HG03469 (cell line): ENCODE measurements at regions not wholly inside any gene's neighbourhood (a gene's known extent, or its start where the extent isn't known, plus 50 kb on each side); places are given as distances from the start of the nearest gene placed in this dataset.

Experiments
- ATAC-seq: cut with Tn5 transposase; IDR thresholded peaks from one replicate; pipeline ENCODE4 v1.9.1; 2021; ENCODE audit warnings: mild to moderate bottlenecking, moderate library complexity, moderate number of reproducible peaks; ENCODE audit not compliant: unreplicated experiment

DNA sequence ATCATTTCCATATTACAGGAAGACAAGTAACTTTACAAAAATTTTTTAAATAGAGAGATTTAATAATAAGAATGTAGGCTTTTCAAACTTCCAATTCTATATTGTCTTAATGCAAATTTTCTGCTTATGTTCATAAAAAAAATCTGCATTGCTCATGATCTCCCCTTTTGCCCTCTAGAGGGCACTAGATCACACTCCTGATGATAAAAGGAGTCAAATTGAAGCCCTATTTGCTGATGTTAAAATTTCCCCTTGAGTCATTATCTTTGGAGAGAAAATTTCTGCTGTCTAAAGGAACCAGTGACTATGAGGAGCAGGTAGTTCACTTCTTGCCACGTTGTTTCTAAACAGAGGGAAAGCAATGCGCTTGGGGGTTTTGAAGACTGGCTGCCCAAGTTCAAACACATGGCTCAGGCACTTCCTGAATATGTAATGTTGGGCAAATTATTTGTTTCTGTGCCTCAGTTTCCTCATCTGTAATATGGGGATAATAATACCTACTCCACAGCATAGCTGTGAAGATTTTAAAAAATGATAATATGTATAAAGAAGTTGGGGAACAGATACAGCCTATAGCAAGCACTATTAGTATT is 874.2 kb downstream of the TFAP2A start:
- peak; percentile 69 for ATAC-seq

DNA sequence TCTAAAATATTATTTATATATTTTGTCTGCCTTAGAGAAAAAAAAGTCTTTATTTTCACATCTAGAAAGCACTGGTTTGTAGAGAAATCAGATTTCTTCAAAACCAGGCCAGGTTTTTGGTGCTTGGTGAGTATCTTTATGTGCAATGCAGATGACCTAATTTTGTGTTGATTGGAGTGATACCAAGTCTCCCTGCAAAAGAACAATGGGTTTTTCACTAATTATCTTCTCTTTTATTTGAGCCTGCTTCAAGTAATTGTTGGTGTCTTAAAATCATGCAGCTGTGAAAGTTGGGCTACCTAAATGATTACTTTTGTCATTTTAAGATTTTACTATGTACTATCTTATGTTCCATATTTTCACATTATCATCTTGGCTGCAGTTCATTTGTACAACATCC is 874.7 kb downstream of the TFAP2A start:
- ATAC-seq = no peak

DNA sequence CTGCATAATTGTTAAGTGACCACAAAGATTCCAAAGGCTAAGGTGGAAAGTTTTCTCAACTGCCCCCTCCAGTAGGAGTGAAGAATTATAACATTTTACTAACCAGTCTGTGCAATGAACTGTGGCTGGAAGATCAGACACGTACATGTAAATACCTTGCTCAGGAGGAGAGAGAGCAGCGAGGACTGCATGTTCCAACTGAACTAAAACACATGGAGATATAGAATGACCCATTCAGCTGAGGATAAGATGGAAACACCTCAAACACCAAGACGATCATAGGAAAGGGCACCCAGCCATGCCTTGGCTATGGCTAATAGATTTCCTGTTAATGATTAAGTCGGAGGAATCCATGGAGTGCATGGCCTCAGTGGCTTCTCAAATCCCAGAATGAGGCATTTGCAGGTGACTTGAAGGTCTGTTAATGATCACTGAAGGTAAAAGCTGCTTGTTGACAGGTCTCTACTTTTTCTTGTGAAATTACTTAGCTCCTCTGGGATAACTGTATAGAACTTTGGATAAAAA is 875.6 kb downstream of the TFAP2A start:
- no peak for ATAC-seq

DNA sequence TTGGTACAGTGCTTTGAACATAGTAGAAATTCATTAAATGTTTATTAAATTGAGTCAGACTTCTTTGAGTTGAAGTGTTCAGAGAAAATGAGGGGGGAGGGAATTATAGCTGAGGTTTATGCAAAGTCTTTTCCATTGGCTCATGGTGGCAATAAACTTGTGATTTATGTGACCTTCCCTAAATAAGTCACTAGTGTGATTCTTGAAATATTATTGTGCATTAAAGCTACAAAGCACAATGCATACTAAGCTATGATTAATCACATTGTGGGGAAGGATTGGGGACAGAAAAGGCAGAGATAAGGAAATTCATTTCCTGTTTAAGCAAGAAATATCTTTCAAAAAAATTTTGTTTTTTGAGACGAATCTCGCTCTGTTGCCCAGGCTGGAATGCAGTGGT is 877.5 kb downstream of the TFAP2A start:
- no peak for ATAC-seq

DNA sequence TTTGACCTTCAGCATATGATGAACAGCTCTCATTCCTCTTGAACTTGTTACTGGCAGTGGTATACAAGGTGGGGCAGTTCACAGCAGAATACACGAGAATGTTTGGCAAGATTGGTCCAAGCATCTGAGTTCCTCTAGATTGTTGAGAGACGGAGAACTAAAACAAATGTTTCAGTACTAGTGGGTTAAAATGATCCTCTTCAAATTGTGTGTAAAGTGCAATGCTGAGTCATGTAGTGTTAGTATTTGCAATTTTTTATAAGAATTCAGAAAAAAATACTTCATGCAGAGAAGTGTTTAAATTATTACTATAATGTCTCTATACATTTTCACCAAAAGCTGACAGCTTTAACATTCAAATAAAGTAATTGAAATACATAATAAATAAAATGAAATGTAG is 879.8 kb downstream of the TFAP2A start:
- ATAC-seq = no peak

DNA sequence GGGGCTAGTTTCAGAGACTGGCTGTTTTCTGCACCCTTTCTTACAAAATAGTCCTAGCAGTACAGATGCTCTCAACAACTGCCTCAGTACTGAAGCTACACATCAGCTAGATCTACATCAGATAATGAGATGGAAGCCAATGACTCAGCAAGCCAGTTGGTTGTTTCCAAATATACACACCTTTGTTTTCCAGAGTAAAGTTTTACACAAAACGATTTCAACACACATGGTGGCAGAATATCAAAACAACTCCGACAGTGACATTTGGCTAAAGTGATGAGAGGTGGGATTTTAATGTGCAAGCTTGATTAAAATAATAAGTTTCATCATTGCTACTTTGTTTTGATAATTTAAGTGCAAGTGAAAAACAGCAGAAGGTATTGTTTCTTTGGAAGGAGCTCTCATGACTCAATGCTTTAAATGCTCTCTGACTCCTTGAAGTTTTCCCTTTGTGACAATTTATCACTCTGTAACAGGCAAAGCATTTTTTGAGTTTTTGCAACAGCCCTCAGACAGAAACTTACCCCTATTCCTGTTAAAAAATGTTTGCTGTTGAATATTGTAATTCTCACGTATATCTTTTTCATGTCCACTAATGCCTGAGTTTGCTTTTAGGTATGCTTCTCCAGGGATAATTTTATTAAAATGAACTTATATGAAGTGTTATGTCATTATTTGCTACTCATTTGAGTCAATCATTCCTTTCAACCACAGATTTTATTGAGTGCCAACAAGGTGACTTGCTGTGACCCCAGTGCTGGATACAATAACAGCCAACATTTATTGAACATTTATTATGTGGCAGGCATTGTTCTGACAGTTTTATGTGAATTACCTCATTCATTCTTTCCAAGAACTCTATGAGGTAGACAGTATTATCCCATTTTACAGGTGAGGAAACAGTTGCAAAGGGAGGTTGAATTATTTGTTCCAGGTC is 882.0 kb downstream of the TFAP2A start:
- no peak for ATAC-seq

DNA sequence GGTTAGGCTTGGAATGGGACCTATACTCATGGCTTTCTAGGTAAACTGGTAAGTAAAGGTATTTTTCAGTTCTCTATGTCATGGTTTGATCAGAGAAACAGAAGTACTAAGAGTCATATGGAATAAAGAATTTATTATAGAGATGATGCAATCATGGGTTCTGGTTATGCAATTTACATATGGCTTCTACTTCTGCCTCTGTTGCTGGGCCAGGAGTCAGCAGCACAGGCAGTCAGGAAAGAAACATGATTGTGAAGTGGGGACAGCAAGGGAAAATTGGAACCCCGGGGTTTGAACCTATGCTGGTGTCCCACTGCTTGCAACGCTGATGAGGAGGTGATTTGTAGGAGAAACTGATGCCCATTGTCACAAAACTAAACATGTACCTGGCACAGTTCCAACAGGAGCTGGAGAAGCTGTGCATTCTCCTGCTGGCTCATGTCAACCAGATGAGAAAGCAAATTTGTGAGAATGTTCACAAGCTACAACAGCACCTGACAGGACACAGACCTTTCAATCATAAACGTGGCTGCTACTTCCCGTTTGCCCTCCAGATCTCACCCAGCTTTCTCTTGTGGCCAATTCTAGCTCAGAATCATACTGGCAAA is 887.1 kb downstream of the TFAP2A start:
- ATAC-seq = no peak

DNA sequence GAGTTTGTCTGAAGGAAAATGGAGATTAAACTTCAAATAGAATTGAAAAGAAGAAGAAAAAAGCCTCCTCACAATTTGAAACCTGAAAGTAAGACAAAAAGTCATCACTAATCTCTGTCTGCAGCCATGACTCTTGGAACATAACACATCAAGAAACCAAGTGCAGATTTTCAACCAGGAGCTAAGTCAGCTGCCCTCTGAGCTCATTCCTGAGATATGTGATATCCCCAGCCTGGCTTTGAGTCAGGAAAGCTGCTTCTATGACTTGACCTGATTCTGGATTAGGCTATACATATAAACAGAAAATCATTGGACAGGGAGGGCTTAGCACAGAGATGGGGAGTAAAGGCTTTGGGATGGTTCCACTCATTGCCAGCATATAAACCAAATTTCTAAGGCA is 891.4 kb downstream of the TFAP2A start:
- no peak for ATAC-seq

DNA sequence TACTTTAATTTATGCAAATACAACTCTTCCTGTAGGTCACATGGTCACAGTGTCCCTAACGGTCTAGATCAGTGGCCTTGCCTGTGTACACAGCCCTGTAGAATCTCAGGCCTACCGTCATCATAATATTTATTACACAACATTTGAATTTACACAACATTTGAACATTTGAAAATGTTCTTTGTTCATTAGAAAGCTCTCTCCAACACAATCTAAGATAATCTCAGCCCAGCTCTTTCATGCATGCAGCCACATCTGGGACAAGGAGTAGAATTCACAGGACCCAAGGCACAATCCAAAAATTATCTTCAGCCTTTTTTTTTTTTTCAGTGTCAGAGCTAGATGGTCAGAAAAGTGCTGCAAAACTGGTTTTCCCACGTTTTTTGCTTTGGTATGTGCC is 892.8 kb downstream of the TFAP2A start:
- no peak for ATAC-seq

DNA sequence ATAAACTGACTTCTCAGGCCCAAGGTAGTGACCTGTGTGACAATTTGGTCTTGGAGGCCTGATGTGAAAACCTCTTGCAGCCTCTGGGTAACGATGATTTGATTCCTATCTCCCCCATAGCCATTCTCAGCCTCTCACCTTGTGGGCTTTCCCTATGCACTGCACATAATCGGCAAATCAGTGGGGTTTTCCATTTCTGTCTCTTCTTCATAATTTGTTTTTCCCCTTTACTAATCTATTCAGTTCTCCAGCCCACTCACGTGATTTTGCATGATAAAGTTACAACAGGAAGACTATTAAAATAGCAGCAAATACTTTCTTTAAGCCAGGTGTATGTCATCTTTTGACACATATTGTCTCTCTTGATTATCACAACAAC is 893.7 kb downstream of the TFAP2A start:
- no peak for ATAC-seq

DNA sequence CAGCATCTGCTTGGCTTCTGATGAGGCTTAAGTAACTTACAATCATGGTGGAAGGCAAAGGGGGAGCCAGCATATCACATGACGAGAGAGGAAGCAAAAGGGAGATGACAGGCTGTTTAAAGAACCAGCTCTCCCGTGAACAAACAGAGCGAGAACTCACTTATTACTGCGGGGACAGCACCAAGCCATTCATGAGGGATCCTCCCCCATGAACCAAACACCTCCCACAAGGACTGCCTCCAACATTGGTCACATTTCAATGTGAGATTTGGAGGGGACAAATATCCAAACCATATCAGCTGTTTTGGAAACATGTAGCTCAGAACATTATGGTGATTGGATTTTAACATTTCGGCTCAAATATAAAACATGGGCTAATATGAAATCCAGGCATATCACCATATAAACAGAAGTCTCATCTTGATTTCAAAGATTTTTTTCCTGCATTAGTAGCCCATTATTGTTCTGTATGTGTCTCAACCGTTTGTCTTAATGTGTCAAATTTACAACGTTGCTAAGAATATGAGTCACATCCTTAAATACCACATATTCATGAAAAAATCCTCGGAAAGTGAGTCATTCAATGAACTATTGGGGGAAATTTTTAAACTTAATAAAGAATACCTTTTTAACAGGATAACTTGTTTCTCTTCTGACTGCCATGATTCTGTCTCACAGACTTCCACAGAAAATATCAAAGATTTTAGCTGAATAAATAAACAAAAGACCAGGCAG is 894.3 kb downstream of the TFAP2A start:
- ATAC-seq = no peak

DNA sequence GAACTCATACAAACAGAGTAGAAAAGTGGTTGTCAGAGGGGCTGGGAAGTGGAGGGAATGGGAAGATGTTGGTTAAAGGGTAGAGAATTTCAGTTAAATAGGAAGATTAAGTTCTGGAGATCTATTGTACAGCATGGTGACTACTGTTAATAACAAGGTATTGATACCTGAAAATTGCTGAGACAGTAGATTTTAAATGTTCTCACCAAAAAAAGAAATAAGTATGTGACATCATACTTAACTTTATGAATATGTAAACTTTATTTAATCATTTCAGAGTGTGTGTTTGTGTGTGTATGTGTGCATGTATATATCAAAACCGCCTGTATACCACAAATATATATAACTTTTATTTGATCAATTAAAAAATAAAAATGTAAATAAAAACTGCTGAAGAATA is 896.4 kb downstream of the TFAP2A start:
- no peak for ATAC-seq

DNA sequence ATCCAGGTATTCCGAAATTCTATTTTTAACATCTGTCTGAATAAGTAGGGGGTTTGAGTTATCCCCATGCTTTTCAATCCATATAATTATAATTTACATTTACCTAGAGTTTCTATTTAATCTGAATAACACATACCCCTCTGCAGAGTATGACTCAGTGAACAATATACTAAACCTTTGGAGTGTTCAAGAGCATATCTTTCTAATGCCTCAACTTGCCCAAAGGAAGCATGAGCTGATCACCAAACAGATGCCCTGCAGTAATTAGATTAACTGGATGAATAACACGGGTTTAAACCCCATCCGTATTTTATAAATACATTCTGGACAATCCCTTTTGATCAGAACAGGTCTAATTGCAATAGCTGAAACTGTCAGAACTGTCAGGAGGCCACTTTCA is 897.1 kb downstream of the TFAP2A start:
- no peak for ATAC-seq

DNA sequence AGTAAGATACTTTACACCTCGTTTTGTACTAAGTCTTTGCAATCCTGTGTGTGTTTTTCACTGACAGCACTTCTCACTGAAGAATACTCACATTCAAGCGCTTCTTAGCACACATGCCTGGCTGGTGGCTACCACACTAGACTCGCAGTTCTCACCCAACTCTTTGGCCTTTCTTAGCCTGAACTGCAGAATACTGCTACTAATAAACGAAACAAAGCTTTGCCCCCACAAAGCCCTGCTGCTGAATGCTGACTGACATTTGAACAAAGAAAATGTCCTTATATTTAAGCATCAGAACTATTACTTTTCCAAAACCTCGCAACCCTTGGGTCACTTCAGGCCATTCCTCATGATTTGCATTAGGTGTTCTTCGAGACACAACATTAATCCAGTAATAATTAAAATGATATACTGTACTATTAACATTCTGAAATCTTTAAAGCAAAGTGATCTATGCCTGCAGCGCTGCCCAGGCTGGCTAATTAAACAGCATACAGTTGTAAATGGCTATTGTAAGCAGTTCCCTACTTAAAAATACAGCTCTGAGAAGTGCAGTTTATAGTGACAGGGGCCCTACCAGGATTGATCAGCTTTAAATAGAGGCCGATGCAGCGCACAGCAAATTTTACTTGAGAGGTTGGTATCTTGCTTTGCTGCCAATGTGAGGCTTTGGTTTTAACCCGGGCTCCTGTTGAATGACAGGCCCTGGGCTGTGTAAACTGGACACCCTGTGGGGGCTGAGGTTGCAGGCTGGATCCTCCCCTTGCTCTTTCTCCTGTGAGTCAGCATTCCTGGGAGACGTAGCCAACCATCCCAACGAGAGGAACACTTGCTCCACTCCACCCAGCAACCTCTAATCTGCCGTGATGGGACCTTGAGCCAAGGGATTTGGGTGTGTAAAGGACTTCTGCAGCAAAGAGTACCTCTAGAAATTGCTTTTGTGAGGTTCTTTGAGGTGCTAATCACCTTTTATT is 899.0 kb downstream of the TFAP2A start:
- no peak for ATAC-seq

DNA sequence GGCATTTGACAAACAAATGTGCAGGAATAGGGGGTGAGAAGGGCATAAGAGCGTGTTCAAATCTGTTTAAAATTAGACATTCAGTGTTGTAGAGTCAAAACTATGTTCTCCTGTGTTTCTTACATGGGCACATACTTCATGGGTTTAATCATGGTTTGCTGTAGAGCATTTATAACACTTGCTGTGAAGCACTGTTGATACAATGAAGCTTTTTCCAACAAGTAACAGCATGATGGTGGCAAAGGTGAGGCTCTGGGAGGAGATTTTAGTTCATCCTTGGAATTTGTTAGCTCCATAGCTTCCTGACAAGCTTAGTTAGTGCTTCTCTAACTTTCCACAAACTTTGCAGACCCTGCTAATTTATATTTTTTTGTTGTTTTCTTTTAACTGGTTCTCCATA is 900.7 kb downstream of the TFAP2A start:
- ATAC-seq = no peak

DNA sequence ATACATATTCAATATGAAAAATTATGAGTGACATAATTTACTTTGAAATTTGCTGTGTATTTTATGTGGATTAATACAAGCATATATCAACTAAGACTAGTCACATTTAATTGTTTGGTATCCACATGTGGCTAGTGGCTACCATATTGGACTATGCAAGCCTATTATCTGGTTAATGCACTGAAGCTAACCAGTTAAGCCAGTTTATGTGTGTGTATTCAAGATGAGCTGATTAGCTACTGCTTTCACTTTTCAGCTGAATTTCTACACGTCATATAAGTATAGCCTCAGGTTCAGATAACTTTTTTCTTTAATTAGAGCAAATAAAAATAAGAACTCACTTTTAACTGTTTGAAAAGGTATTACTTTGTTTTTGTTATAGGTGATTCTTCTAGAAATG is 903.7 kb downstream of the TFAP2A start:
- no peak for ATAC-seq

DNA sequence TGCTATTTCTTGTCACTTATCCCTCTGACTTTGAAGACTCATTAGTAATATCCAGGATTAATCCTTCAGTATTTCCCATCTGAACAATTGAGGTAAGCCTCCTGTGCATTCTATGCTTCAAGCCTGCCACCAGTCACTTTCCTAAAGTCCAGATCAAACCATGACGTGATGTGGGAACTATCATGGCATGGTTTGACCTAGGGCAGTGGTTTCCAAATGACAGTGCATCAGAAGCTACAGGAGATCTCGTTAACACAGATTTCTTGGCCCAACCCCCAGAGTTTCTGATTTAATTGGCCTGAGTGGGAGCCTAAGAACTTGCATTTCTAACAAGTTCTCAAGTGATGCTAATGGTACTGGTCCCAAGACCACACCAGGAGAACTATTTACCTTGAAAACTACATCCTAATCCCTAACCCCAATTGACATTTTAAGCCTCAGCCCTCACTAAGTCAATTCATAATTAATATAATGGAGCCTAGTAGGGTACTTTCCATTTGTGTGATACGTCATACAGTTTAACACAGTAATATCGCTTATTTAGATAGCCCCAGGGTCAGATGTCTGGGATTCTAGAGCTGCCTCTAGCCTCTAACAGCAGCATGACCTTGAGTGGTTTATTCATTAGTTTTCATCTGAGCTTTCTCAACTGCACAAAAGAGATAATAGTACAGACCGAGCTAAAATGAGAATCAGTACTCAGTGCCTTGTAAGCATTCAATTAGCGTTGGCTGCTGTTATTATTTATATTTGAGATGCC is 907.6 kb downstream of the TFAP2A start:
- no peak for ATAC-seq

DNA sequence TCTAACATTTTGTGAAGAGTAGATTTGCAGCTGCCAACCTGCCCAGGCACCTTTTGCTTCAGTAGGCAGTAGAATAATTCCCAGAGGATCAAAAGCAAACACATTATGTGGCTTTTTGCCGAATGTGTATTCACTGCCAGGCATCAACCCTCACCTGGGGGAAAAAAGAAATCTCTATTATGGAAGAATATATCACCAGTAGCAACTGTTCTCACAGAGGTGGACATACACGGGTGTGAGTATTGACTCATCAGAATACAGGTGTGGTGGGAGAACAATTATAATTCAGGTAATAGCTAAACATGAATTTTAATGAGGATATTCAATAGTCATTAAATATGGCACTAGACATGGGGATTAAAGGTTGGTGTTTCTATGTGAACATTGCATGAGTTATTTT is 910.7 kb downstream of the TFAP2A start:
- no peak for ATAC-seq

DNA sequence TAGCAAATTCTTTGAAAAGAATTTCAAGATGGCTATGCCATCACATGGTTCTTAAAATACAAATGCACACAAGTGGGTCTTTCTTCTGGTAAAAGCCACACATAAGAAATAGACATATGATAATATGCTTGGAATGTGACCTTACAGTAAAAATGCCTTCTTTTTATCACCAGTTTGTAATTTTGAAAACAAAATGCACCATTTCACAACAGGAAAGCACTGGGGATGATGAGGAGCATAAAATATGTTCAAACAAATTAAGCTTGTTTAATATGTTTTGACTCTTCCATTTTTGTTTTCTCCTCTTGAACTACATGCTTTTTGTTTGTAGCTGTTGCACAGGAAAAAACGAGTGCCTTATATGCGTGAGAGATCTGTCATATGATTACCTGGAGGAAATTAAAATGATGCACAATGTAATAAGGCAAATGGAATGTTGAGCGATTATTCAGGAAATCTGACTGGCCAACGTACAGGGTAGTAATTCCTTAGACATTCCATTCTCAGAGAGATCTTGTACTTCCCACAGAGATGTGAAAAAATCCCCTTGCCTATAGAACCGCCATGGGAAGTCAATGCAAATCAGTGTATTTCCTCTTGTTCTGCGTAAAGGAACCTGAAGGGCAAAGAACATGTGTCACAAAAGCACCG is 911.6 kb downstream of the TFAP2A start:
- ATAC-seq = no peak
